Posterior vena cava (tissue), 2 donors: ENCODE measurements at regions not wholly inside any gene's neighbourhood (a gene's known extent, or its start where the extent isn't known, plus 50 kb on each side); places are given as distances from the start of the nearest gene placed in this dataset.

ENCODE experiments used
- DNase-seq: peaks from one replicate; pipeline ENCODE4 v3.0.0-alpha.2; 2020; ENCODE audit warnings: low spot score
- intact Hi-C, 2 donors: fragments of 100-400 bp; cut with DNase I; formaldehyde crosslinking; loops; one replicate each; pipeline versions ENCODE4 v1.14.1 to v1.14.2; 2022 to 2023
- donor health status: DM: yes; HTN: yes; CAD: no.
- donor health status: DM: yes; HTN: yes; CAD: no.

DNA sequence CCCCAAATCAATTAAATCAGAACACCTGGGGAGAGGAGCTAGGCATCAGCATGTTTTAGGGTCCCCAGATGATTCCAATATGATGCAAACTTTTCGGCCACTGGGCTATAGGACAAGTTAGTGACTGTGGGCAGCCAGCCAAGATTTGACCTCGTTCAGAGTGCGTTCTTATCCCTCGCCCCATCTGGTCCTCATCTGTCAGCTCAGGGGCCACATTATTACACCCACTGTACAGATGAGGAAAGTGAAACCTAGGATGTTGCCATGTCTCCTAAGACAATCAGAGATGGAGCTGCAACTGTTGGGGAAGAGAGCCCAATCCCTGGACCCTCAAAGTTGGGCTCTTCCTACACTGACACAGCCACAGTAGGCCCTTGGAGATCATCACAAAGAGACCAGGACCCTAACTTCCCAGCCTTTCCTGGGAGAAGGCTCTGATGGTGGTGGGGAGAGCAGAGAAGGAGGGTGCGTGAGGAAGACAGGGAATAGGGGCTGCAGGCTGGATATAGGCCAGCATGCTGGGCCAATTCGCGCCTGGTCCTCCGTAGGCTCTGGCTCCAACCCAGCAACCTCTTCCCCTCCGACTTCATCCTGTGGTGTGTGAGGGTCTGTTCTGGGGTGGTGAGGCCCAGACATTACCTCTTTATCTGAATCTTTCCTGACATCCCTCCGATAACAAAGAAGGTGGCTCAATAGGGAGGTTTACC is 109.4 kb upstream of the ZMIZ1 start:
- intact Hi-C loops: loop anchor here in 1 of 2 donors (10.0 kb wide), 1 partner anchor 275 kb away; no protein-coding TSS in a partner anchor
- no peak for DNase-seq

DNA sequence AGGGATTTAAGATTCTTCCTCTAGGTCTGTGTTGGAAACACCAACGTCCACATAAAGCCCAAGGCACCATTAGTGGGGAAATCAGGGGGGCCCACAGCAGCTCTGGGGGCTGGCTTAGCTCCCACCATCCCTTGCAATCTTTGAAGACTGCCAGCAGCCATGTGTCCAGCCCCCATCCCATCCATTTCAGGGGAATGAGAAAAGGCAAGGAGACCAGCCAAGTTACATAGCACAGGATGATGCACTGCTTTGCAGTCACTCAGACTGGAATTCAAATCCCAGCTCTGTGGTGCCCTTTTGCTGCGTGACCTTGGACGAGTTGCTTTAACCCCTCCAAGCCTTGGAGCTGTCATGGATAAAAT is 108.9 kb upstream of the ZMIZ1 start:
- DNase-seq: no peak
- intact Hi-C loops: loop anchor here in 1 of 2 donors (10.0 kb wide), 1 partner anchor 275 kb away; no protein-coding TSS in a partner anchor

DNA sequence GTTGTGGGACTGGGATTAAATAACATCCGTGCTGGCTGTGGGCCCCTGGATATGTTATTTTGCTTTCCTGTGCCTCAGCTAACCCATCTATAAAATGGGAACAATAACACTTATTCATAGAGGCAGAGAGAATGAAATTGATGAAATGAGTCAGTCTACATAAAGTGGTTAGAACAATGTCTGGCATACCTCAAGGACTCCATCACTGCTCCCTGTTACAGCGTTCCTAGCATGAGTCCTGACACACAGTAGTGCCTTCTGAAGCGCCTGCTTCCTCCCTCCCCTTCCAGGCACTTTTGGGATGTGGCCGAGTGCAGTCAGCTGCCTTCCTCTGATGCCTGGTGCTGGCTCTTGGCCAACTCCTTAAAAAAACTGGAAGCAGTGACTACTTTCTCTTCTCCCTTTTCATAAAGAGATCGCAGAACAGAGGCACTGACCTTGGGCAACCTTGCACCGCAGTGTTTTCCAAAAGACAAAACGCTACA is 108.4 kb upstream of the ZMIZ1 start:
- intact Hi-C loops: no loop called here
- DNase-seq: peak; percentile 91

GRCh38 chr10:78961760-78962159 is 107.0 kb upstream of the ZMIZ1 start:
- intact Hi-C loops: no loop called here

GRCh38 chr10:78963074-78964034 is 105.4 kb upstream of the ZMIZ1 start:
- intact Hi-C loops: no loop called here
- no peak for DNase-seq

More at GRCh38 chr10:78961760-78962159, 107.0 kb upstream of the ZMIZ1 start:
- no peak for DNase-seq

GRCh38 chr10:78964274-78964951 is 104.4 kb upstream of the ZMIZ1 start:
- intact Hi-C loops: no loop called here
- no peak for DNase-seq

- DNase-seq: no peak
- intact Hi-C loops: no loop called here
Observed at GRCh38 chr10:78964952-78965633, 103.7 kb upstream of the ZMIZ1 start.

DNA sequence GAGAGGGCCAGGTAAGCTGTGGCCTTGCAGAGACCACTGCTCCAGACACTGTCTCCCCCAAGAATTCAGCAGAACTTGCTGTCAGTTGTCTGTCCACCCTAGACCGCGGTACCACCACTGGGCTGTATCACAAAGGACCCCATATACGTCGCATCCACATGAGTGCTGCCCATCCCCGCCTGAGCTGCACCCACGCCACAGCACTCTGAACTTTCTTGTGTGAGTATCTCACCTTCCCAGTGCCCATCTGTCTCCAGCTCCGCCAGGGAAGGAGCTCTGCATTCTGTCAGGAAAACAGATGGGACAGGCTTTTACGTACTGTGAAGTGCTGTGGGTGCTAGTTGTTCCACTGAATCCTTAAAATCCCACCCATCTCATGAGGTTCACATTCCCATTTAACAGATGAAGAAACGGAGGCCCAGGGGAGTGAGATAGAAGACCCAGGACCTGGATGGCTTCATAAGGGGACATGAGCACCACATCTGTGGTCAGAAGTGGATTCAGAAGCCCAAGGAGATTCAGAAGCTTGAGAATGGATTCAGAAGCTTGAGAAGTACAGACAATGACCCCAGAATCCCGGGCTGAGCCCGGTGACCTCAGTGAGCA is 102.5 kb upstream of the ZMIZ1 start:
- intact Hi-C loops: no loop called here
- no peak for DNase-seq

DNA sequence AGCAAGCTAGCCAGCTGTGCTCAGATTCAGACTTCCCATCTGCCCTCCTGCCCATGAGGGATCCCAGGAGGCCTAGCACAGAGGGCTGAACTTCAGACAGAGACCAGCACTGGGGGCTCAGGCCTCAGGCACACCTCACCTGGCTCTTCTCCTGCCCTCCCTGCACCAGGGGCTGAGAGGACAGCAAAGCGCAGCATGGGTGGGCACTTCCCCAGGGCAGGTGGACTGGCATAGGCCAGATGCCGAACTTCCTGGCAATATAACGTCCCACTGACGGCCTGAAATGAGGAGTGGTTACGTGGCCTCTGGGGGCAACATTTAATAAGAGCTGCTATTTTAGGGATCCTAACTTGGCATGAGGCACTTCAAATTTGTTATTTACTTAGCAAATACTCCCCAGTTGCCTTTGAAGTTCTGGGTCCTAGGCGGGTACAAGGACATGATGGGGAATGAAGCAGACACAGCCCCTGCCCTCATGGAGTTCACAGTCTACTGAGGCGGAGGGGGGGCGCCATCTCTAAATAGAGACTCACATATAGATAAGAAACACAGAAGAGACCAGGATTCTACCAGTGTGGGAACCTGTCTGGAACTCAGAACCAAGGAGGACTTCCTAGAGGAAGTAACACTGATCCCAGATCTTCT is 101.8 kb upstream of the ZMIZ1 start:
- intact Hi-C loops: no loop called here
- no peak for DNase-seq

GRCh38 chr10:78968300-78968942 is 100.3 kb upstream of the ZMIZ1 start:
- DNase-seq: no peak
- intact Hi-C loops: no loop called here

- DNase-seq: no peak
- intact Hi-C loops: no loop called here
Observed at GRCh38 chr10:78968943-78969342, 99.8 kb upstream of the ZMIZ1 start.

GRCh38 chr10:78969719-78970118 is 99.0 kb upstream of the ZMIZ1 start:
- DNase-seq: no peak
- intact Hi-C loops: loop anchor here in 1 of 2 donors (5.0 to 10.0 kb wide), 2 partner anchors 98 to 175 kb away; partner anchors contain the start of gene ZMIZ1

- intact Hi-C loops: loop anchor here in 1 of 2 donors (5.0 to 10.0 kb wide), 2 partner anchors 97 to 175 kb away; partner anchors contain the start of gene ZMIZ1
- no peak for DNase-seq
Observed at GRCh38 chr10:78970261-78970660, 98.5 kb upstream of the ZMIZ1 start.

DNA sequence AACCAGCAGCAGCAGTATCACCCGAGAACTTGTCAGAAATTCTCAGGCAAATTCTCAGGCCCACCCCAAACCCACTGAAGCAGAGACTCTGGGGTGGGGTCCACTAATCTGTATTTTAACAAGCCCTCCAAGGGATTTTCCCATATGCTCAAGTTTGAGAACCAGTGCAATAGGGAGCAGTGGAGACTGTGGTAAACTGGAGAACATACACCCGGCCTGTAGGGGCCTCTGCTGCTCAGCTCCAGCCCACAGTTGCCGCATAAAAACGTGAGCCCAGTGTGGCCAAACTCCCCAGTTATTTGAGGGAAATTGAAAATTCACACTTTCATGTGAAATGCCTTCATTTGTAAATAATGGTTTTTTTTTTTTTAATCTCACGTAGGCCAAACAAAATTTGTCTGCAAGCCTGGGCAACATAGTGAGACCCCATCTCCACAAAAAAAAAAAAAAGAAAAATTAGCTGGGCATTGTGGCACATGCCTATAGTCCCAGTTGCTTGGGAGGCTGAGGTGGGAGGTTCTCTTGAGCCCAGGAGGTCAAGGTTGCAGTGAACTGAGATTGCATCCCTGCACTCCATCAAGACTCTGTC is 97.6 kb upstream of the ZMIZ1 start:
- intact Hi-C loops: loop anchor here in 1 of 2 donors (5.0 to 10.0 kb wide), 2 partner anchors 96 to 174 kb away; partner anchors contain the start of gene ZMIZ1
- no peak for DNase-seq

GRCh38 chr10:78972160-78972946 is 96.4 kb upstream of the ZMIZ1 start:
- intact Hi-C loops: loop anchor here in 1 of 2 donors (5.0 to 10.0 kb wide), 2 partner anchors 95 to 172 kb away; partner anchors contain the start of gene ZMIZ1
- peak; percentile 96 for DNase-seq
